ENCODE measurements at regions not wholly inside any gene's neighbourhood (a gene's known extent, or its start where the extent isn't known, plus 50 kb on each side); places are given as distances from the start of the nearest gene placed in this dataset.
"Not testable (repeated sequence)": the region's sequence is repeated elsewhere in the genome, so short reads cannot be mapped to it uniquely, and the experiment has no call there.

- no peak for DNase-seq
Observed at GRCh38 chr22:22977479-22978200, 90.0 kb downstream of the IGLL5 start.

- no peak for DNase-seq
Observed at GRCh38 chr22:22978637-22979036, 91.0 kb downstream of the IGLL5 start.

GRCh38 chr22:22979121-22979724 is 91.1 kb upstream of the GNAZ start:
- no peak for DNase-seq

- DNase-seq = no peak
Observed at GRCh38 chr22:22979954-22980353, 90.4 kb upstream of the GNAZ start.

GRCh38 chr22:22981670-22982571 is 88.4 kb upstream of the GNAZ start:
- no peak for DNase-seq

GRCh38 chr22:22982616-22983015 is 87.7 kb upstream of the GNAZ start:
- DNase-seq = no peak

- DNase-seq = no peak
Observed at GRCh38 chr22:22983123-22983522, 87.2 kb upstream of the GNAZ start.

- DNase-seq = no peak
Observed at GRCh38 chr22:22983816-22984215, 86.5 kb upstream of the GNAZ start.

GRCh38 chr22:22984967-22985366 is 85.4 kb upstream of the GNAZ start:
- no peak for DNase-seq

- DNase-seq = no peak
Observed at GRCh38 chr22:22986008-22986407, 84.3 kb upstream of the GNAZ start.

- no peak for DNase-seq
Observed at GRCh38 chr22:22986640-22987039, 83.7 kb upstream of the GNAZ start.

GRCh38 chr22:22988150-22988549 is 82.2 kb upstream of the GNAZ start:
- no peak for DNase-seq

GRCh38 chr22:22988785-22989184 is 81.5 kb upstream of the GNAZ start:
- no peak for DNase-seq

GRCh38 chr22:22989856-22990255 is 80.5 kb upstream of the GNAZ start:
- DNase-seq = no peak

- not testable (repeated sequence) for DNase-seq
Observed at GRCh38 chr22:22990711-22991505, 79.4 kb upstream of the GNAZ start.

- DNase-seq = no peak
Observed at GRCh38 chr22:22992474-22992873, 77.8 kb upstream of the GNAZ start.

GRCh38 chr22:22993184-22993583 is 77.1 kb upstream of the GNAZ start:
- no peak for DNase-seq

GRCh38 chr22:22995166-22995565 is 75.2 kb upstream of the GNAZ start:
- no peak for DNase-seq

GRCh38 chr22:22996511-22997261 is 73.6 kb upstream of the GNAZ start:
- DNase-seq = no peak

- DNase-seq = no peak
Observed at GRCh38 chr22:22997262-22997898, 72.9 kb upstream of the GNAZ start.

- no peak for DNase-seq
Observed at GRCh38 chr22:22997988-22998387, 72.3 kb upstream of the GNAZ start.

GRCh38 chr22:22999523-22999922 is 70.8 kb upstream of the GNAZ start:
- no peak for DNase-seq

Data from NCI-H2029 treated with DMSO at 0.1 percent for 48 hours (cell line).